ENCODE measurements at regions not wholly inside any gene's neighbourhood (a gene's known extent, or its start where the extent isn't known, plus 50 kb on each side); places are given as distances from the start of the nearest gene placed in this dataset.

- no peaks in the 10 kb centered on the region for H3K36me3 ChIP-seq (ENCODE audit: control insufficient read depth in 2 of 2, extremely low read depth in 1 of 2, insufficient read depth in 2 of 2, low read length in 2 of 2)
- dilution Hi-C loops (cut with MboI; ENCODE audit: extremely low pct_ligation_motif_present, low sequenced_read_pairs): no loop called here
These were observed 763.5 kb downstream of the SUCLG1 start for GRCh38 chr2:83695530-83695929.

GRCh38 chr2:83695037-83695436 is 764.0 kb downstream of the SUCLG1 start:
- no peaks in the 10 kb centered on the region for H3K36me3 ChIP-seq (ENCODE audit: control insufficient read depth in 2 of 2, extremely low read depth in 1 of 2, insufficient read depth in 2 of 2, low read length in 2 of 2)
- H2AFZ ChIP-seq (ENCODE audit: control insufficient read depth, low read length): no peak overlapping the region
- TF ChIP-seq EZH2 (IDR thresholded peaks at IDR 0.05; ENCODE audit: low read length) (no peak), CTCF (optimal IDR thresholded peaks at IDR 0.05 in 1 of 3, IDR thresholded peaks at IDR 0.05 in 1 of 3, conservative IDR thresholded peaks at IDR 0.05 in 1 of 3; ENCODE audit: extremely low read depth in 1 of 3, insufficient read depth in 2 of 3, low read length in 3 of 3) (no peak)
- H4K20me1 ChIP-seq (ENCODE audit: control insufficient read depth, extremely low read depth, insufficient read depth, low read length): no peaks in the 10 kb centered on the region
- no peak for FAIRE-seq
- H3K27me3 ChIP-seq (ENCODE audit: control insufficient read depth, extremely low read depth, insufficient read depth, low read length): no peaks in the 10 kb centered on the region
- H3K4me1 ChIP-seq (ENCODE audit: control insufficient read depth, extremely low read depth, insufficient read depth, low read length): no peaks in the 10 kb centered on the region
- H3K4me2 ChIP-seq (ENCODE audit: control insufficient read depth, extremely low read depth, insufficient read depth, low read depth, low read length): no peak overlapping the region
- no peak for DNase-seq (ENCODE audit: low read depth, low spot score)
- no peaks in the 10 kb centered on the region for H3K9me1 ChIP-seq (ENCODE audit: control insufficient read depth, extremely low read depth, insufficient read depth, low read length)
- dilution Hi-C loops (cut with MboI; ENCODE audit: extremely low pct_ligation_motif_present, low sequenced_read_pairs): no loop called here
- no peaks in the 10 kb centered on the region for H3K79me2 ChIP-seq (ENCODE audit: control insufficient read depth, insufficient read depth, low read length)
- no peak overlapping the region for H3K27ac ChIP-seq (ENCODE audit: control insufficient read depth, insufficient read depth, low read length)
- no peak overlapping the region for H3K4me3 ChIP-seq (ENCODE audit: control insufficient read depth in 2 of 3, extremely low read depth in 1 of 3, insufficient read depth in 2 of 3, low read depth in 1 of 3, low read length in 3 of 3)
- no peak overlapping the region for H3K9ac ChIP-seq (ENCODE audit: control insufficient read depth, extremely low read depth, insufficient read depth, low read length)
- H3K9me3 ChIP-seq (ENCODE audit: control insufficient read depth, low read depth, low read length): no peaks in the 10 kb centered on the region

More at GRCh38 chr2:83695530-83695929, 763.5 kb downstream of the SUCLG1 start:
- no peak for TF ChIP-seq EZH2 (IDR thresholded peaks at IDR 0.05; ENCODE audit: low read length)
- no peak for TF ChIP-seq CTCF (optimal IDR thresholded peaks at IDR 0.05 in 1 of 3, IDR thresholded peaks at IDR 0.05 in 1 of 3, conservative IDR thresholded peaks at IDR 0.05 in 1 of 3; ENCODE audit: extremely low read depth in 1 of 3, insufficient read depth in 2 of 3, low read length in 3 of 3)
- H3K27me3 ChIP-seq (ENCODE audit: control insufficient read depth, extremely low read depth, insufficient read depth, low read length): no peaks in the 10 kb centered on the region
- H2AFZ ChIP-seq (ENCODE audit: control insufficient read depth, low read length): no peak overlapping the region
- H3K4me1 ChIP-seq (ENCODE audit: control insufficient read depth, extremely low read depth, insufficient read depth, low read length): no peaks in the 10 kb centered on the region
- H3K9me3 ChIP-seq (ENCODE audit: control insufficient read depth, low read depth, low read length): no peaks in the 10 kb centered on the region
- no peak overlapping the region for H3K4me3 ChIP-seq (ENCODE audit: control insufficient read depth in 2 of 3, extremely low read depth in 1 of 3, insufficient read depth in 2 of 3, low read depth in 1 of 3, low read length in 3 of 3)
- no peaks in the 10 kb centered on the region for H3K9me1 ChIP-seq (ENCODE audit: control insufficient read depth, extremely low read depth, insufficient read depth, low read length)
- no peaks in the 10 kb centered on the region for H4K20me1 ChIP-seq (ENCODE audit: control insufficient read depth, extremely low read depth, insufficient read depth, low read length)
- H3K27ac ChIP-seq (ENCODE audit: control insufficient read depth, insufficient read depth, low read length): no peak overlapping the region
- H3K9ac ChIP-seq (ENCODE audit: control insufficient read depth, extremely low read depth, insufficient read depth, low read length): no peak overlapping the region
- no peaks in the 10 kb centered on the region for H3K79me2 ChIP-seq (ENCODE audit: control insufficient read depth, insufficient read depth, low read length)
- FAIRE-seq (no peak), DNase-seq (ENCODE audit: low read depth, low spot score) (no peak)
- H3K4me2 ChIP-seq (ENCODE audit: control insufficient read depth, extremely low read depth, insufficient read depth, low read depth, low read length): no peak overlapping the region
